ENCODE measurements at regions not wholly inside any gene's neighbourhood (a gene's known extent, or its start where the extent isn't known, plus 50 kb on each side); places are given as distances from the start of the nearest gene placed in this dataset.

GRCh38 chr5:143739746-143740145 is 72.2 kb upstream of the HMHB1 start:
- TF ChIP-seq SUZ12 (IDR thresholded peaks at IDR 0.05) (no peak), L3MBTL2 (conservative IDR thresholded peaks at IDR 0.05) (no peak), TARDBP (IDR thresholded peaks at IDR 0.05) (no peak), SP1 (IDR thresholded peaks at IDR 0.05) (no peak), FOXA1 (IDR thresholded peaks at IDR 0.05) (no peak), FOXK2 (IDR thresholded peaks at IDR 0.05) (no peak), LEF1 (IDR thresholded peaks at IDR 0.05; ENCODE audit: borderline replicate concordance) (no peak), HDGF (IDR thresholded peaks at IDR 0.05; ENCODE audit: borderline replicate concordance) (no peak), ELF4 (IDR thresholded peaks at IDR 0.05) (no peak), BHLHE40 (IDR thresholded peaks at IDR 0.05; ENCODE audit: borderline replicate concordance) (no peak), FOXM1 (IDR thresholded peaks at IDR 0.05; ENCODE audit: borderline replicate concordance) (no peak), ZNF384 (IDR thresholded peaks at IDR 0.05) (no peak), NFRKB (IDR thresholded peaks at IDR 0.05) (no peak)
- TF ChIP-seq, protein P1, sequence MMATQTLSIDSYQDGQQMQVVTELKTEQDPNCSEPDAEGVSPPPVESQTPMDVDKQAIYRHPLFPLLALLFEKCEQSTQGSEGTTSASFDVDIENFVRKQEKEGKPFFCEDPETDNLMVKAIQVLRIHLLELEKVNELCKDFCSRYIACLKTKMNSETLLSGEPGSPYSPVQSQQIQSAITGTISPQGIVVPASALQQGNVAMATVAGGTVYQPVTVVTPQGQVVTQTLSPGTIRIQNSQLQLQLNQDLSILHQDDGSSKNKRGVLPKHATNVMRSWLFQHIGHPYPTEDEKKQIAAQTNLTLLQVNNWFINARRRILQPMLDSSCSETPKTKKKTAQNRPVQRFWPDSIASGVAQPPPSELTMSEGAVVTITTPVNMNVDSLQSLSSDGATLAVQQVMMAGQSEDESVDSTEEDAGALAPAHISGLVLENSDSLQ (IDR thresholded peaks at IDR 0.05), result no peak
